GM21786 (cell line): ENCODE measurements at regions not wholly inside any gene's neighbourhood (a gene's known extent, or its start where the extent isn't known, plus 50 kb on each side); places are given as distances from the start of the nearest gene placed in this dataset.
"Not testable (repeated sequence)": the region's sequence is repeated elsewhere in the genome, so short reads cannot be mapped to it uniquely, and the experiment has no call there.

ENCODE experiments used
- ATAC-seq: cut with Tn5 transposase; IDR thresholded peaks from one replicate; pipeline ENCODE4 v1.9.1; 2021; ENCODE audit not compliant: unreplicated experiment

- ATAC-seq: no peak
Measured at GRCh38 chr21:31609081-31609480, 50.4 kb upstream of the SOD1 start.

DNA sequence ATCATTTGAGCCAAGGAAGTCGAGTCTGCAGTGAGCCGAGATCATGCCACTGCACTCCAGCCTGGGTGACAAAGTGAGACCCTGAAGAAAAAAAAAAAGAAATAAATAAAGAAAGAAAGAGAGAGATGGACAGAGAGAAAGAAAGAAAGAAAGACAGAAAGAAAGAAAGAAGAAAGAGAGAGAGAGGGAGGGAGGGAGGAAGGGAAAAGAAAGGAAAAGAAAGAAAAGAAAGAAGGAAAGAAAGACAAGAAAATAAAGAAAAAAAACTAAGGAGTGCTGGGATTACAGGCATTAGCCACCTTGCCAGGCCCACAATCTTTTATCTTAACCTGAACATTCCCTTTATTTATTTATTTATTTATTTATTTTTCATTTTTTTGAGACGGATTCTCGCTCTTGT is 51.7 kb upstream of the SOD1 start:
- no peak for ATAC-seq

DNA sequence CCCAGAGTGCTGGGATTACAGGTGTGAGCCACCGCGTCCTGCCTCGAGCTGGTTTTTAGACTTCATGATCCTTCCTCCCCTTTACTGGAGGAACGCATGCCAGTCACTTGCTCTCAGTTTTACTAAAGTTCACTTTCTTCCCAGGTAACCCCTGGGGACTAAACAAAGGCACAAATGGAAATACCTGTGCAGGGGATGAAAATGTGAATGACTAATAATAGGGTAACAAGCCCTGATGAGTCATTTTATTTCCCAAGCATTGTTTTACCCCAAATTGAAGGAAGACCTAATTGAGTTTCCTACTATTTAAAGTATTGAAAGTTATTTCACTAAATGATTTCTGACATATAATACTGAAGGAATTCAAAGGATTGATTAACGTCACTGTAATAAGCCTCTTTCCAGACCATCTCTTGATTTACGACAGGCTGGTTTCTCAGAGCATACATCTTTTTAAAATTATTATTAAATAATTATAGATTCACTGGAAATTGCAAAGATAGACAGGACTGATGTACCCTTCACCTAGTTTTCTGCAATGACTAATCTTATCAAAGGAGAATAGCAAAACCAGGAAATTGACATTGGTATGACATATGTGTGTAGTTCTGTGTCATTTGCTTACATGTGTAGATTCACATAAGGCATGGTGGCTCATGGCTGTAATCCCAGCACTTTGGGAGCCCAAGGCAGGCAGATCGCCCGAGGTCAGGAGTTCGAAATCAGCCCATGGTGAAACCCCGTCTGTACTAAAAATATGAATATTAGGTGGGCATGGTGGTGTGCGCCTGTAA is 53.2 kb upstream of the SOD1 start:
- no peak for ATAC-seq

- peak; percentile 64 for ATAC-seq
Measured at GRCh38 chr21:31604591-31605190, 54.8 kb upstream of the SOD1 start.

- ATAC-seq: no peak
Measured at GRCh38 chr21:31599563-31599962, 59.9 kb upstream of the SOD1 start.

GRCh38 chr21:31599013-31599412 is 60.5 kb upstream of the SOD1 start:
- no peak for ATAC-seq

DNA sequence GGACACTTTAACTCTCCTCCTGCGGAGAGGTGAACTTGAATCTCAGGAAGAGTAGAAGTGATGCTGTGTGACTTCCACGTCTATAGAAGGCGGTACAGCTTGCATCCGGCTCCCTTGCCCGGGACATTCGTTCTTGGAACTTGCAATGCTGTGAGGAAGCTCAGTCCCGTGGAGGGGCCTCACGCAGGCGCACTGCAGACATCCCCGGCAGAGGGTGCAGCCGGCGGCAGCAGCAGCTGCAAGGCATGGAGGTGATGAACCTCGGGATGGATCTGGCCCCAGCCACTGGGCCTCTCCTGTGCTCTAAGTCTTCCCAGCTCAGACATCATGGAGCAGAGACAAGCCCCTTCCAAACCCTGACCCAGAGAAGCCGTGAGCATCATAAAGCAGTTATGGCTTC is 61.8 kb upstream of the SOD1 start:
- no peak for ATAC-seq

- no peak for ATAC-seq
Measured at GRCh38 chr21:31596055-31596454, 63.4 kb upstream of the SOD1 start.

GRCh38 chr21:31594726-31595125 is 64.8 kb upstream of the SOD1 start:
- no peak for ATAC-seq

GRCh38 chr21:31594279-31594678 is 65.2 kb upstream of the SOD1 start:
- no peak for ATAC-seq

- no peak for ATAC-seq
Measured at GRCh38 chr21:31592963-31593560, 66.4 kb upstream of the SOD1 start.

GRCh38 chr21:31592516-31592915 is 67.0 kb upstream of the SOD1 start:
- ATAC-seq: no peak

- no peak for ATAC-seq
Measured at GRCh38 chr21:31589820-31590219, 69.7 kb upstream of the SOD1 start.

DNA sequence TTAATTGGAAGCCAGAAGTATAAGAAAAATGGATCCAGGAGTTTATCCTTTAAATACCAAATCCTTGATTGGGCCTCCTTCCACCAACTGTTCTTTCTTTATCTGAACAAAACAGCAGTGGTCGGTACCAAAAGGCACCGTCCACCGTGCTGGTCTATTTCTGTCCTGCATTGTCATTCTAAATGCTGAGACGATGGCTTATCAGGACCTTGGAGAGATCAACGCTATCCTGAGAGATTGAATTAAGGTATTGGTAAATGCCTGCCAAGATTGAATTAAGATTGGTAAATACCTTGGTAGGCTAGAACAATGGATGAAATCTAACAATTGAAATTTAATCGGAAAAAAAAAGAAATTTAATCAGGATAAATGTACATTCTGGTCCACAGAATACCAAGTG is 73.4 kb upstream of the SOD1 start:
- ATAC-seq: no peak

DNA sequence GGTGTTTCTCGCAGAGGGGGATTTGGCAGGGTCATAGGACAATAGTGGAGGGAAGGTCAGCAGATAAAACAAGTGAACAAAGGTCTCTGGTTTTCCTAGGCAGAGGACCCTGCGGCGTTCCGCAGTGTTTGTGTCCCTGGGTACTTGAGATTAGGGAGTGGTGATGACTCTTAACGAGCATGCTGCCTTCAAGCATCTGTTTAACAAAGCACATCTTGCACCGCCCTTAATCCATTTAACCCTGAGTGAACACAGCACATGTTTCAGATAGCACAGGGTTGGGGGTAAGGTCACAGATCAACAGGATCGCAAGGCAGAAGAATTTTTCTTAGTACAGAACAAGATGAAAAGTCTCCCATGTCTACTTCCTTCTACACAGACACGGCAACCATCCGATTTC is 75.6 kb upstream of the SOD1 start:
- ATAC-seq: not testable (repeated sequence)

- no peak for ATAC-seq
Measured at GRCh38 chr21:31583498-31583897, 76.0 kb upstream of the SOD1 start.

GRCh38 chr21:31580866-31581276 is 78.6 kb upstream of the SOD1 start:
- peak; percentile 60 for ATAC-seq

DNA sequence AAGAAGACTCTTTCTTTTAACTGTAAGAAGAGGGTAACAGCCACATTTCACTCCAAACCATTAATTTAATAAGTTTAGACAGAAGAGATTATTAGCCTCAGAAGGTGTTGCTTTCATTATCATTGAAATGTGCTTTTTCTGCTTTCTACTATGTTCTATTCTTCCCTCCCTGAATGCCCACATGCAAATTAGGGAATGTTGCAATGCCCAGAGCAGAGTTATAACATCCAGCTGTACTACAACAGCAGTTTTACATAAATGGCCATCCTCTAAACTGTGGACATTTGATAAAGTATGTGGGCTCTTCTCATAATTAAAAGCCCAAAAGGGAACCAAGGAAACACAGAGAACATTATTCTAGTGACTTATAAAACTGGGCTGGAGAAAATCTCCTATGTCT is 82.2 kb upstream of the SOD1 start:
- ATAC-seq: no peak

GRCh38 chr21:31576428-31576827 is 83.1 kb upstream of the SOD1 start:
- ATAC-seq: no peak

- ATAC-seq: no peak
Measured at GRCh38 chr21:31573217-31573616, 86.3 kb upstream of the SOD1 start.

DNA sequence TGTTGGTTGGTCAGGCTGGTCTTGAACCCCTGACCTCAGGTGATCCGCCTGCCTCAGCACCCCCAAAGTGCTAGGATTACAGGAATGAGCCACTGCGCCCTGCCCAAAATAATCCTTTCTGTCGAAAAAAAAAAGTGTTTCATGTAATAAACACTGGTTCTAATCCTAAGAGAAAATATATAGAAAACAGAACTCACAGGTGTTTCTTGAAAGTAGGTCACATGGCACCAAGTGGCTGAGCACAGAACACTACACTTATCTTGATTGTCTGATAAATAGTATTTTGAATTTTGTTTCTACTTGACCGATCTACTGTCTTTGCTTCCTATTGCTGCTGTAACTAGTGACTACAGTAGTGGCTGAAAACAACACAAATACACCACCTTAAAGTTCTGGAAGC is 87.6 kb upstream of the SOD1 start:
- no peak for ATAC-seq

- ATAC-seq: no peak
Measured at GRCh38 chr21:31570824-31571566, 88.5 kb upstream of the SOD1 start.
